SK-N-SH (cell line): ENCODE measurements at regions not wholly inside any gene's neighbourhood (a gene's known extent, or its start where the extent isn't known, plus 50 kb on each side); places are given as distances from the start of the nearest gene placed in this dataset.

Experiments used
- CTCF ChIA-PET: fragments of 300-600, 350-600 bp; formaldehyde crosslinking; extraction: SDS; loops from one replicate; lab custom pipeline; 2021; lab: Yijun Ruan, JAX
- POLR2A ChIA-PET: fragments of 350-600 bp; sonication (Branson Sonifier 250); formaldehyde crosslinking; extraction: SDS; loops from one replicate; lab custom pipeline; 2020; ENCODE audit warnings: antibody characterized with exemption, inconsistent platforms; lab: Yijun Ruan, JAX
- DNase-seq: peaks from one replicate; pipeline ENCODE4 v3.0.0; 2012
- H2AFZ ChIP-seq: fragments of 200-600 bp; sonication (generic); 2 replicates; pipeline ENCODE4 v1.8.1; 2016; ENCODE audit warnings: antibody characterized with exemption, mild to moderate bottlenecking, low read depth
- H3F3A ChIP-seq: fragments of 200-600 bp; sonication (generic); replicated peaks from 2 replicates; pipeline ENCODE3; 2016; ENCODE audit warnings: antibody characterized with exemption, mild to moderate bottlenecking; ENCODE audit not compliant: insufficient read depth
- H3K27ac ChIP-seq, 2 experiments: fragments of 200-500 bp in 1 of 2; fragments of 200-600 bp in 1 of 2; sonication (Bioruptor generic) in 1 of 2; sonication (generic), shearing (Covaris generic) in 1 of 2; 2 replicates each; pipeline versions ENCODE4 v1.5.1 to v1.6.1; 2014 to 2016; ENCODE audit warnings: low read depth in 2 of 2, inconsistent platforms in 1 of 2, low read length in 1 of 2, mild to moderate bottlenecking in 1 of 2, mixed read lengths in 1 of 2
- H3K27me3 ChIP-seq: fragments of 200-600 bp; sonication (generic), shearing (Covaris generic); 2 replicates; pipeline ENCODE4 v1.6.1; 2016; ENCODE audit warnings: mixed run types; ENCODE audit not compliant: insufficient read depth
- H3K36me3 ChIP-seq, 2 experiments: fragments of 200-500 bp in 1 of 2; fragments of 200-600 bp in 1 of 2; sonication (Bioruptor generic) in 1 of 2; sonication (generic) in 1 of 2; replicated peaks in 1 of 2; 2 replicates each; pipeline versions ENCODE3 to v1.5.1; 2014 to 2016; ENCODE audit warnings: low read length in 1 of 2, mild to moderate bottlenecking in 1 of 2; ENCODE audit not compliant: insufficient read depth in 2 of 2, control insufficient read depth in 1 of 2
- H3K4me1 ChIP-seq, 2 experiments: fragments of 200-500 bp in 1 of 2; fragments of 200-600 bp in 1 of 2; sonication (Bioruptor generic) in 1 of 2; sonication (generic), shearing (Covaris generic) in 1 of 2; 2 replicates each; pipeline versions ENCODE4 v1.5.1 to v1.6.1; 2014 to 2016; ENCODE audit warnings: low read depth in 1 of 2, low read length in 1 of 2, mixed run types in 1 of 2; ENCODE audit not compliant: insufficient read depth in 2 of 2, control insufficient read depth in 1 of 2
- H3K4me2 ChIP-seq: fragments of 200-600 bp; sonication (generic), shearing (Covaris generic); 2 replicates; pipeline ENCODE4 v1.6.1; 2017; ENCODE audit warnings: mixed run types
- H3K4me3 ChIP-seq, 2 experiments: fragments of 200-500 bp in 1 of 2; fragments of 200-600 bp in 1 of 2; sonication (Bioruptor generic) in 1 of 2; sonication (generic), shearing (Covaris generic) in 1 of 2; 2 replicates each; pipeline versions ENCODE4 v1.5.1 to v1.8.1; 2014 to 2016; ENCODE audit warnings: low read depth in 2 of 2, inconsistent platforms in 1 of 2, low read length in 1 of 2, mild to moderate bottlenecking in 1 of 2, mixed read lengths in 1 of 2, moderate library complexity in 1 of 2
- H3K79me2 ChIP-seq: fragments of 200-600 bp; sonication (generic); 2 replicates; pipeline ENCODE4 v1.8.1; 2017; ENCODE audit warnings: mild to moderate bottlenecking; ENCODE audit not compliant: insufficient read depth
- H3K9ac ChIP-seq: fragments of 200-600 bp; sonication (generic); 2 replicates; pipeline ENCODE4 v1.6.1; 2017; ENCODE audit warnings: mixed run types
- H3K9me2 ChIP-seq: fragments of 200-600 bp; sonication (generic); 2 replicates; pipeline ENCODE4 v1.6.1; 2017; ENCODE audit warnings: mixed run types
- H3K9me3 ChIP-seq: fragments of 200-600 bp; sonication (generic); 2 replicates; pipeline ENCODE4 v1.6.1; 2017; ENCODE audit warnings: mixed run types, mild to moderate bottlenecking, moderate library complexity
- H4K20me1 ChIP-seq: fragments of 200-600 bp; sonication (generic); 2 replicates; pipeline ENCODE4 v1.6.1; 2017; ENCODE audit warnings: mild to moderate bottlenecking, mixed run types; ENCODE audit not compliant: insufficient read depth
- CHD2 ChIP-seq: fragments of 150-350 bp; IDR thresholded peaks from 2 replicates; pipeline ENCODE4 v1.6.1; 2018; ENCODE audit warnings: low read length; ENCODE audit not compliant: partially characterized antibody
- ELF1 ChIP-seq: IDR thresholded peaks from 2 replicates; pipeline ENCODE4 v1.4.0; 2012
- EP300 ChIP-seq, 2 experiments: IDR thresholded peaks; 2 replicates each; pipeline versions ENCODE4 v1.4.0 to v1.6.1; 2012; ENCODE audit warnings: borderline replicate concordance in 1 of 2, low read depth in 1 of 2, low read length in 1 of 2
- EZH2phosphoT487 ChIP-seq: fragments of 200-600 bp; sonication (generic); IDR thresholded peaks from 2 replicates; pipeline ENCODE4 v1.6.1; 2017; ENCODE audit warnings: low read depth, mixed run types, mild to moderate bottlenecking, antibody characterized with exemption, moderate library complexity, borderline replicate concordance
- FOXM1 ChIP-seq: IDR thresholded peaks from 2 replicates; pipeline ENCODE4 v1.4.0; 2012; ENCODE audit warnings: low read depth, mild to moderate bottlenecking
- GABPA ChIP-seq: IDR thresholded peaks from 2 replicates; pipeline ENCODE4 v1.4.0; 2012; ENCODE audit warnings: low read depth, mild to moderate bottlenecking
- GATA2 ChIP-seq: sonication (generic); formaldehyde crosslinking; IDR thresholded peaks from 2 replicates; pipeline ENCODE4 v1.5.0; 2020; ENCODE audit warnings: mild to moderate bottlenecking, missing genetic modification reagents
- IRF3 ChIP-seq: fragments of 150-350 bp; IDR thresholded peaks from 2 replicates; pipeline ENCODE4 v1.6.1; 2016; ENCODE audit warnings: mild to moderate bottlenecking, low read depth, low read length
- JUND ChIP-seq: IDR thresholded peaks from 2 replicates; pipeline ENCODE4 v1.4.0; 2012
- MXI1 ChIP-seq: IDR thresholded peaks from 2 replicates; pipeline ENCODE4 v1.6.1; 2012; ENCODE audit warnings: mild to moderate bottlenecking, low read depth, low read length, improper control_type of control experiment
- NFIC ChIP-seq: IDR thresholded peaks from 2 replicates; pipeline ENCODE4 v1.4.0; 2012; ENCODE audit warnings: borderline replicate concordance
- NRF1 ChIP-seq: IDR thresholded peaks from 2 replicates; pipeline ENCODE4 v1.6.1; 2012; ENCODE audit warnings: low read depth, mild to moderate bottlenecking, low read length
- PBX3 ChIP-seq: IDR thresholded peaks from 2 replicates; pipeline ENCODE4; 2012
- POLR2AphosphoS5 ChIP-seq: IDR thresholded peaks from 2 replicates; pipeline ENCODE4 v1.6.1; 2012; ENCODE audit warnings: low read depth, low read length
- RAD21 ChIP-seq: IDR thresholded peaks from 2 replicates; pipeline ENCODE4 v1.6.1; 2012; ENCODE audit warnings: mild to moderate bottlenecking, low read length
- RCOR1 ChIP-seq: fragments of 150-350 bp; IDR thresholded peaks from 2 replicates; pipeline ENCODE4 v1.6.1; 2017; ENCODE audit warnings: antibody characterized with exemption, low read length
- RXRA ChIP-seq: IDR thresholded peaks from 2 replicates; pipeline ENCODE4 v1.4.0; 2012; ENCODE audit warnings: low read depth, mild to moderate bottlenecking, borderline replicate concordance
- SIN3A ChIP-seq: IDR thresholded peaks from 2 replicates; pipeline ENCODE4 v1.6.1; 2012; ENCODE audit warnings: low read depth, mild to moderate bottlenecking, low read length, moderate library complexity, borderline replicate concordance
- TAF1 ChIP-seq: IDR thresholded peaks from 2 replicates; pipeline ENCODE4 v1.6.1; 2012; ENCODE audit warnings: low read depth, mild to moderate bottlenecking, low read length, moderate library complexity, borderline replicate concordance
- TCF12 ChIP-seq: IDR thresholded peaks from 2 replicates; pipeline ENCODE4 v1.4.0; 2012
- TEAD4 ChIP-seq: IDR thresholded peaks from 2 replicates; pipeline ENCODE4 v1.4.0; 2012; ENCODE audit warnings: mild to moderate bottlenecking, borderline replicate concordance; ENCODE audit not compliant: insufficient read depth
- USF2 ChIP-seq: fragments of 150-350 bp; IDR thresholded peaks from 2 replicates; pipeline ENCODE4 v1.6.1; 2017; ENCODE audit warnings: antibody characterized with exemption, low read length, low read depth, borderline replicate concordance
- YY1 ChIP-seq: IDR thresholded peaks from 2 replicates; pipeline ENCODE4 v1.4.0; 2012; ENCODE audit warnings: low read depth, mild to moderate bottlenecking
- ZBTB33 ChIP-seq: IDR thresholded peaks from 2 replicates; pipeline ENCODE4 v1.4.0; 2012; ENCODE audit warnings: low read depth, borderline replicate concordance
- WGBS: methylation state at CpG from one replicate; pipeline ENCODE4 v1.1.6; 2017; ENCODE audit warnings: low lambda C conversion rate; 5-methylcytosine and 5-hydroxymethylcytosine counted together
- TF ChIP-seq, protein P1 (sequence below): IDR thresholded peaks from 2 replicates; pipeline ENCODE4 v1.4.0; 2012; ENCODE audit warnings: low read depth
- TF ChIP-seq, protein P2 (sequence below): fragments of 200-600 bp; sonication (generic); IDR thresholded peaks from 2 replicates; pipeline ENCODE4 v1.6.1; 2017; ENCODE audit warnings: antibody characterized with exemption, mild to moderate bottlenecking, moderate library complexity

DNA sequence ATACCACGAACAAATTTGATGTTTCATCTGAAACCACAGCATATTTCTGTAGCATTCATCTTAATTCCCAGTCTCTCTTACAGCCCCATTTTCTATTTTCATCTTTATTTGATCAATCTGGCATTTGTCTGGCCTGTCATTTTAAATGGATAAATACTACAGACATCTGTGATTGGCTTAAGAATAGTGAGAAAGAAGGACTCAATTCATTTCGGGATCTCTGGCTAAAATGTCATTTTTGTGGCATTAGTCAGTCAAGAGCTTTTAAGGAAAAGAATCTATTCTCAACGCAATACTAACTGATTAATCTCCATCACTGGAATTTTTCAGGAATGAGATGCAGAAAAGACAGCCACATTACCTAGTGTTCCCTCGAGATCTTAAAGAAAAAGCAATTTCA, 585.9 kb downstream of the IRS1 start (continued):
- TF ChIP-seq GATA2 (no peak), YY1 (no peak), GABPA (no peak), EZH2phosphoT487 (no peak), FOXM1 (peak; percentile 96), NFIC (peak; percentile 88; the same call in 1 of the 2 replicates), CHD2 (no peak), RCOR1 (no peak), TCF12 (peak; percentile 98), TEAD4 (peak; percentile 95), SIN3A (no peak)

GRCh38 chr2:226211439-226211838, 588.2 kb downstream of the IRS1 start:
- no peaks in the 10 kb centered on the region for H3K36me3 ChIP-seq
- H3K9me3 ChIP-seq = no peaks in the 10 kb centered on the region
- no peak overlapping the region for H3K4me3 ChIP-seq
- CTCF ChIA-PET = no interaction called here
- 9% methylated on average over 1 of the region's 1 CpG for WGBS
- peaks cover 19% of the 10 kb centered on the region for H3F3A ChIP-seq
- H3K27me3 ChIP-seq = no peaks in the 10 kb centered on the region
- POLR2A ChIA-PET = no interaction called here
- peak overlapping the region; percentile 58 to 83; a peak in 3 of 4 replicates for H3K27ac ChIP-seq
- no peaks in the 10 kb centered on the region for H3K79me2 ChIP-seq
- H3K9ac ChIP-seq = no peak overlapping the region
- peak overlapping the region; percentile 11; the same call in 1 of the 2 replicates for H3K4me2 ChIP-seq
- no peak overlapping the region for H2AFZ ChIP-seq
- no peaks in the 10 kb centered on the region for H4K20me1 ChIP-seq
- no peak for DNase-seq
- peaks cover 0 to 27% of the 10 kb centered on the region in 2 experiments; a peak in 3 of 4 replicates for H3K4me1 ChIP-seq
- no peaks in the 10 kb centered on the region for H3K9me2 ChIP-seq
- TF ChIP-seq GATA2 = no peak
- TF ChIP-seq ELF1 = no peak
- TF ChIP-seq, protein P1, sequence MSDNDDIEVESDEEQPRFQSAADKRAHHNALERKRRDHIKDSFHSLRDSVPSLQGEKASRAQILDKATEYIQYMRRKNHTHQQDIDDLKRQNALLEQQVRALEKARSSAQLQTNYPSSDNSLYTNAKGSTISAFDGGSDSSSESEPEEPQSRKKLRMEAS = peak; percentile 27; the same call in 1 of the 2 replicates
- TF ChIP-seq RXRA = peak; percentile 80
- no peak for TF ChIP-seq RAD21
- peak; percentile 89 for TF ChIP-seq PBX3
- no peak for TF ChIP-seq SIN3A
- TF ChIP-seq MXI1 = no peak
- TF ChIP-seq TEAD4 = peak; percentile 96
- TF ChIP-seq CHD2 = no peak
- TF ChIP-seq NRF1 = no peak
- peak; percentile 80 for TF ChIP-seq ZBTB33
- TF ChIP-seq EP300 (IDR thresholded peaks at IDR 0.05; ENCODE audit: borderline replicate concordance in 1 of 2, low read depth in 1 of 2, low read length in 1 of 2) = peak; percentile 33 to 97; a peak in 2 of 4 replicates
- TF ChIP-seq TCF12 = peak; percentile 93
- TF ChIP-seq YY1 = no peak
- TF ChIP-seq TAF1 = no peak
- no peak for TF ChIP-seq RCOR1
- no peak for TF ChIP-seq USF2
- no peak; the same call in 1 of the 2 replicates for TF ChIP-seq GABPA
- TF ChIP-seq, protein P2, sequence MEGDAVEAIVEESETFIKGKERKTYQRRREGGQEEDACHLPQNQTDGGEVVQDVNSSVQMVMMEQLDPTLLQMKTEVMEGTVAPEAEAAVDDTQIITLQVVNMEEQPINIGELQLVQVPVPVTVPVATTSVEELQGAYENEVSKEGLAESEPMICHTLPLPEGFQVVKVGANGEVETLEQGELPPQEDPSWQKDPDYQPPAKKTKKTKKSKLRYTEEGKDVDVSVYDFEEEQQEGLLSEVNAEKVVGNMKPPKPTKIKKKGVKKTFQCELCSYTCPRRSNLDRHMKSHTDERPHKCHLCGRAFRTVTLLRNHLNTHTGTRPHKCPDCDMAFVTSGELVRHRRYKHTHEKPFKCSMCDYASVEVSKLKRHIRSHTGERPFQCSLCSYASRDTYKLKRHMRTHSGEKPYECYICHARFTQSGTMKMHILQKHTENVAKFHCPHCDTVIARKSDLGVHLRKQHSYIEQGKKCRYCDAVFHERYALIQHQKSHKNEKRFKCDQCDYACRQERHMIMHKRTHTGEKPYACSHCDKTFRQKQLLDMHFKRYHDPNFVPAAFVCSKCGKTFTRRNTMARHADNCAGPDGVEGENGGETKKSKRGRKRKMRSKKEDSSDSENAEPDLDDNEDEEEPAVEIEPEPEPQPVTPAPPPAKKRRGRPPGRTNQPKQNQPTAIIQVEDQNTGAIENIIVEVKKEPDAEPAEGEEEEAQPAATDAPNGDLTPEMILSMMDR = no peak
- TF ChIP-seq POLR2AphosphoS5 = peak; percentile 51; the same call in 1 of the 2 replicates
- TF ChIP-seq IRF3 = no peak
- peak; percentile 87 for TF ChIP-seq JUND
